MM.1S (cell line): ENCODE measurements at regions not wholly inside any gene's neighbourhood (a gene's known extent, or its start where the extent isn't known, plus 50 kb on each side); places are given as distances from the start of the nearest gene placed in this dataset.

Experiments used
- DNase-seq: peaks from one replicate; pipeline ENCODE4 v3.0.0-alpha.2; 2015
- H2AFZ ChIP-seq: fragments of 300-600 bp; sonication (generic); 2 replicates; pipeline ENCODE4 v1.6.0; 2016; ENCODE audit warnings: antibody characterized with exemption, low read length
- H3F3A ChIP-seq: fragments of 300-600 bp; sonication (generic); 2 replicates; pipeline ENCODE4 v1.6.1; 2016; ENCODE audit warnings: mild to moderate bottlenecking, antibody characterized with exemption, low read length, moderate library complexity, mixed read lengths; ENCODE audit not compliant: insufficient read depth
- H3K27ac ChIP-seq: fragments of 300-600 bp; sonication (generic); 2 replicates; pipeline ENCODE4 v1.5.1; 2016; ENCODE audit warnings: mild to moderate bottlenecking, low read length
- H3K27me3 ChIP-seq: fragments of 300-600 bp; sonication (generic); replicated peaks from 2 replicates; pipeline ENCODE4 v1.6.0; 2016; ENCODE audit warnings: low read length; ENCODE audit not compliant: insufficient read depth
- H3K36me3 ChIP-seq: fragments of 300-600 bp; sonication (generic); replicated peaks from 2 replicates; pipeline ENCODE4 v1.6.1; 2016; ENCODE audit warnings: mild to moderate bottlenecking, low read length, mixed read lengths; ENCODE audit not compliant: insufficient read depth
- H3K4me1 ChIP-seq: fragments of 300-600 bp; sonication (generic); 2 replicates; pipeline ENCODE4 v1.6.1; 2016; ENCODE audit warnings: low read length, mixed read lengths
- H3K4me2 ChIP-seq: fragments of 300-600 bp; sonication (generic); 2 replicates; pipeline ENCODE4 v1.6.0; 2016; ENCODE audit warnings: low read depth, low read length
- H3K4me3 ChIP-seq: fragments of 300-600 bp; sonication (generic); 2 replicates; pipeline ENCODE4 v1.5.1; 2016; ENCODE audit warnings: low read length, mixed read lengths
- H3K79me2 ChIP-seq: fragments of 300-600 bp; sonication (generic); 2 replicates; pipeline ENCODE4 v1.6.1; 2016; ENCODE audit warnings: mixed run types, low read length, mixed read lengths
- H3K9ac ChIP-seq: fragments of 300-600 bp; sonication (generic); 2 replicates; pipeline ENCODE4 v1.6.1; 2016; ENCODE audit warnings: low read length, mixed read lengths
- H3K9me2 ChIP-seq: fragments of 300-600 bp; sonication (generic); replicated peaks from 2 replicates; pipeline ENCODE4 v1.6.1; 2016; ENCODE audit warnings: mild to moderate bottlenecking, low read length, mixed read lengths; ENCODE audit not compliant: insufficient read depth
- H3K9me3 ChIP-seq: fragments of 300-600 bp; sonication (generic); replicated peaks from 2 replicates; pipeline ENCODE4 v1.6.1; 2016; ENCODE audit warnings: mild to moderate bottlenecking, low read length, mixed read lengths; ENCODE audit not compliant: insufficient read depth
- H4K20me1 ChIP-seq: fragments of 300-600 bp; sonication (generic); 2 replicates; pipeline ENCODE4 v1.6.1; 2016; ENCODE audit warnings: mild to moderate bottlenecking, low read length, moderate library complexity, mixed read lengths; ENCODE audit not compliant: insufficient read depth
- EZH2 ChIP-seq: fragments of 300-600 bp; sonication (generic); optimal IDR thresholded peaks from 2 replicates; pipeline ENCODE3; 2017; ENCODE audit warnings: low read depth, mild to moderate bottlenecking, antibody characterized with exemption, low read length, mixed read lengths
- EZH2phosphoT487 ChIP-seq: fragments of 300-600 bp; sonication (generic); IDR thresholded peaks from 2 replicates; pipeline ENCODE4 v1.6.1; 2018; ENCODE audit warnings: antibody characterized with exemption, low read length
- TF ChIP-seq, protein P1 (sequence below): fragments of 300-600 bp; sonication (generic); IDR thresholded peaks from 2 replicates; pipeline ENCODE4 v1.5.1; 2016; ENCODE audit warnings: antibody characterized with exemption, low read length, mixed read lengths

DNA sequence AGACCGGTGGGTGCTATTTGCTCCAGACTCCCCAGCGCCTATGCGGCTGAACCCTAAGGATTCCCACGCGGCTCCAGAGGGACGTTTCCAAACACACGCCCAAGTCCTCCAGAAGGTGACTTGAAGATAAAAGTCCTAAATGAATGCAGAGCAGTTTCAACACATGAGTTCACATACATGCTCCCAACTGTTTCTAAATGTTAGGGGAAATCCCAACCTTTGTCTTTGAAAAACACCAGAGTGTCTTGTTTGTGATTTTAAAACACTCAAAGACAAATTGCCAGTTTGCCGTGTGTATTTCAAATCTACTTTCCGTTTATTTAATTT lies 252.9 kb upstream of the SFSWAP start:
- Histone ChIP-seq H3K9me3 (no peaks in the 10 kb centered on the region), H3K36me3 (no peaks in the 10 kb centered on the region), H3K27me3 (peaks cover 2% of the 10 kb centered on the region), H3K4me3 (no peak overlapping the region), H3K9me2 (no peaks in the 10 kb centered on the region), H3F3A (no peaks in the 10 kb centered on the region), H4K20me1 (no peaks in the 10 kb centered on the region), H3K4me2 (no peak overlapping the region), H3K9ac (no peak overlapping the region), H3K4me1 (no peaks in the 10 kb centered on the region), H2AFZ (no peak overlapping the region), H3K79me2 (no peaks in the 10 kb centered on the region), H3K27ac (no peak overlapping the region)
- TF ChIP-seq, protein P1, sequence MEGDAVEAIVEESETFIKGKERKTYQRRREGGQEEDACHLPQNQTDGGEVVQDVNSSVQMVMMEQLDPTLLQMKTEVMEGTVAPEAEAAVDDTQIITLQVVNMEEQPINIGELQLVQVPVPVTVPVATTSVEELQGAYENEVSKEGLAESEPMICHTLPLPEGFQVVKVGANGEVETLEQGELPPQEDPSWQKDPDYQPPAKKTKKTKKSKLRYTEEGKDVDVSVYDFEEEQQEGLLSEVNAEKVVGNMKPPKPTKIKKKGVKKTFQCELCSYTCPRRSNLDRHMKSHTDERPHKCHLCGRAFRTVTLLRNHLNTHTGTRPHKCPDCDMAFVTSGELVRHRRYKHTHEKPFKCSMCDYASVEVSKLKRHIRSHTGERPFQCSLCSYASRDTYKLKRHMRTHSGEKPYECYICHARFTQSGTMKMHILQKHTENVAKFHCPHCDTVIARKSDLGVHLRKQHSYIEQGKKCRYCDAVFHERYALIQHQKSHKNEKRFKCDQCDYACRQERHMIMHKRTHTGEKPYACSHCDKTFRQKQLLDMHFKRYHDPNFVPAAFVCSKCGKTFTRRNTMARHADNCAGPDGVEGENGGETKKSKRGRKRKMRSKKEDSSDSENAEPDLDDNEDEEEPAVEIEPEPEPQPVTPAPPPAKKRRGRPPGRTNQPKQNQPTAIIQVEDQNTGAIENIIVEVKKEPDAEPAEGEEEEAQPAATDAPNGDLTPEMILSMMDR: no peak
- TF ChIP-seq EZH2phosphoT487: no peak
- TF ChIP-seq EZH2: no peak
- no peak for DNase-seq

GRCh38 chr12:131458931-131459772 lies 251.7 kb upstream of the SFSWAP start:
- Histone ChIP-seq H4K20me1 (no peaks in the 10 kb centered on the region), H3K4me2 (no peak overlapping the region), H3F3A (no peaks in the 10 kb centered on the region), H3K9me2 (no peaks in the 10 kb centered on the region), H3K27ac (no peak overlapping the region), H3K27me3 (peaks cover 2% of the 10 kb centered on the region), H3K79me2 (no peaks in the 10 kb centered on the region), H3K4me3 (no peak overlapping the region), H3K9ac (no peak overlapping the region), H3K4me1 (no peaks in the 10 kb centered on the region), H2AFZ (no peak overlapping the region), H3K9me3 (no peaks in the 10 kb centered on the region), H3K36me3 (no peaks in the 10 kb centered on the region)
- no peak for DNase-seq
- TF ChIP-seq EZH2 (no peak), EZH2phosphoT487 (no peak)
- TF ChIP-seq, protein P1: no peak

- Histone ChIP-seq H4K20me1 (no peaks in the 10 kb centered on the region), H3K27me3 (peaks cover 2% of the 10 kb centered on the region), H3K9me3 (no peaks in the 10 kb centered on the region), H3K27ac (no peak overlapping the region), H3K4me1 (no peaks in the 10 kb centered on the region), H3K36me3 (no peaks in the 10 kb centered on the region), H3K4me3 (no peak overlapping the region), H3F3A (no peaks in the 10 kb centered on the region), H3K4me2 (no peak overlapping the region), H3K9me2 (no peaks in the 10 kb centered on the region), H3K79me2 (no peaks in the 10 kb centered on the region), H2AFZ (no peak overlapping the region), H3K9ac (no peak overlapping the region)
- TF ChIP-seq, protein P1: no peak
- DNase-seq: no peak
Observed at GRCh38 chr12:131459773-131460365, 251.0 kb upstream of the SFSWAP start.
